ENCODE measurements at regions not wholly inside any gene's neighbourhood (a gene's known extent, or its start where the extent isn't known, plus 50 kb on each side); places are given as distances from the start of the nearest gene placed in this dataset.

DNA sequence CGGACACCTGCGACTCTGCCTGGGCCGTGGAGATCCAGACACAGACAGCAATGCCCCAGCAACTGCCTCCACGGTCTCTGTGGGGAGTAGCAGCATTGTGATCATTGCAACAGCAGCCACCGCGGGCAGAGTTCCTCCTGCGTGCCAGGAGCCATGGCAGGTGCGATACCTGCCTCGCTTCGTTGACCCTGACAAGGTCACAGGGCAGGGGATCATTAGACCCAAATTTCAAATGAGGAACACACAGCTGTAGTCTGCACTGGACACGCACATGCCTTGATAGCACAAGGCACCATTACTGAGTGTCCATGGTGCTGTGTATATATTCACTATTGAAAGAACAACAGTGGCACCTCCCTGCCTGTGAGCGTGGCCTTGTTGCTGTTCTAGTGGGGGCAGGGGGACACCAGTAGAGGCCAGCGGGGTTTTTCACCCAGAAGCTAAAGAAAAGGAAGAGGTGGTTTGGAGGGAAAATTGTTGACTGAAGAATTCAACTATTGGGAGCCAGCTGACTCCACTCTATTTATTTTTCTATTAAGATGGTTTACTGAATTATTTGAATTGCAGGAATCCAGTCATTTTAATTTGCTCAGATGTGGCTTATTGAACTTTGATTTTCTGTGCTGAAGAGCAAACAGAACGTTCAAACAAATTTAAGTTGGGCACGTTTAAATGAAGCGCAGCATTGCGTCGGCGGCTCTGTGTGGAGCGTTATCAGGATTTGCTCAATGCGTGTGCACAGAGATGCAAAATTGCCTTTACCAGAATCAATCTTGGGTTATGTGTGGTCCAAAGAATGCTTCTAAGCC lies 60.2 kb upstream of the RPS6KA2 start:
- TF ChIP-seq, protein P1, sequence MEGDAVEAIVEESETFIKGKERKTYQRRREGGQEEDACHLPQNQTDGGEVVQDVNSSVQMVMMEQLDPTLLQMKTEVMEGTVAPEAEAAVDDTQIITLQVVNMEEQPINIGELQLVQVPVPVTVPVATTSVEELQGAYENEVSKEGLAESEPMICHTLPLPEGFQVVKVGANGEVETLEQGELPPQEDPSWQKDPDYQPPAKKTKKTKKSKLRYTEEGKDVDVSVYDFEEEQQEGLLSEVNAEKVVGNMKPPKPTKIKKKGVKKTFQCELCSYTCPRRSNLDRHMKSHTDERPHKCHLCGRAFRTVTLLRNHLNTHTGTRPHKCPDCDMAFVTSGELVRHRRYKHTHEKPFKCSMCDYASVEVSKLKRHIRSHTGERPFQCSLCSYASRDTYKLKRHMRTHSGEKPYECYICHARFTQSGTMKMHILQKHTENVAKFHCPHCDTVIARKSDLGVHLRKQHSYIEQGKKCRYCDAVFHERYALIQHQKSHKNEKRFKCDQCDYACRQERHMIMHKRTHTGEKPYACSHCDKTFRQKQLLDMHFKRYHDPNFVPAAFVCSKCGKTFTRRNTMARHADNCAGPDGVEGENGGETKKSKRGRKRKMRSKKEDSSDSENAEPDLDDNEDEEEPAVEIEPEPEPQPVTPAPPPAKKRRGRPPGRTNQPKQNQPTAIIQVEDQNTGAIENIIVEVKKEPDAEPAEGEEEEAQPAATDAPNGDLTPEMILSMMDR (IDR thresholded peaks at IDR 0.05 in 8 of 11, conservative IDR thresholded peaks at IDR 0.05 in 3 of 11) = no peak
- TF ChIP-seq POLR2A (IDR thresholded peaks at IDR 0.05) = no peak

Measured in spleen (tissue), 7 donors.